GM21526 (cell line): ENCODE measurements at regions not wholly inside any gene's neighbourhood (a gene's known extent, or its start where the extent isn't known, plus 50 kb on each side); places are given as distances from the start of the nearest gene placed in this dataset.

ENCODE experiments used
- ATAC-seq: cut with Tn5 transposase; IDR thresholded peaks from one replicate; pipeline ENCODE4 v1.9.1; 2021; ENCODE audit warnings: moderate library complexity; ENCODE audit not compliant: unreplicated experiment, low FRiP score

DNA sequence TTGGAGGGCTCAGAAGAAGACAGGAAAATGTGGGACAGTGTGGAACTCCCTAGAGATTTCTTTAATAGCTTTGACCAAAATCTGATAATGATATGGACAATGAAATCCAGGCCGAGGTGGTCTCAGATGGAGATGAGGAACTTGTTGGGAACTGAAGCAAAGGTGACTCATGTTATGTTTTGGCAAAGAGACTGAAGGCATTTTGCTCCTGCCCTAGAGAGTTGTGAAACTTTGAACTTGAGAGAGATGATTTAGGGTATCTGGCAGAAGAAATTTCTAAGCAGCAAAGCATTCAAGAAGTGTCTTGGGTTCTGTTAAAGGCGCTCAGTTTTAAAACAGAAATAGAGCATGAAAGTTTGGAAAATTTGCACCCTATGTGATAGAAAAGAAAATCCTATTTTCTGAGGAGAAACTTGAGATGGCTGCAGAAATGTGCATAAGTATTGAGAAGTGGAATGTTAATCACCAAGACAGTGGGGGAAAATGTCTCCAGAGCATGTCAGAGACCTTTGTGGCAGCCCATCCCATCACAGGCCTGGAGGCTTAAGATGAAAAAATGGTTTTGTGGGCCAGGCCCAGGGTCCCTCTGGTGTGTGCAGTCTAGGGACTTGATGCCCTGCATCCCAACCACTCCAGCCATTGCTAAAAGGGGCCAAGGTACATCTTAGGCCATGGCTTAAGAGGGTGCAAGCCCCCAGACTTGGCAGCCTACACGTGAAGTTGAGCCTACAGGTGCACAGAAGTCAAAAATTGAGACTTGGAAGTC, 463.7 kb upstream of the TLE4 start:
- ATAC-seq = no peak

DNA sequence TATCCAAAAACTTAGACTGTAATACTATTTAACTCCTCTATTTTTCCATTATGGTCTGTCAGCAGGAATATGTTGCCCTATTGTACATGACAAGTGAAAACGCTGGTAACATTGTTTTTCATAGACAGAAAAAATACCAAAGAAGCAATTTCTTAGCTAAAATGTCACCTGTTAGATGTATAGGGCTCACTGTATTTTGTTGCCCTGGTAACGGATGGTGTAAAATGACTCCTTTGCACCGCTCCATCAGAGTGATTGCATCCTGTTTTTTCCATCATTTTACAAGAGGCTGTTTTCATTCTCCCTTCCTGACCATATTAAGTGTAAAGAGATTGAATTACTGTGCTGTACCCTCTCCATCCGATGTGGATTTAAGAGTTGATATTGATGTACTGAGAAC, 460.1 kb upstream of the TLE4 start:
- ATAC-seq = no peak

DNA sequence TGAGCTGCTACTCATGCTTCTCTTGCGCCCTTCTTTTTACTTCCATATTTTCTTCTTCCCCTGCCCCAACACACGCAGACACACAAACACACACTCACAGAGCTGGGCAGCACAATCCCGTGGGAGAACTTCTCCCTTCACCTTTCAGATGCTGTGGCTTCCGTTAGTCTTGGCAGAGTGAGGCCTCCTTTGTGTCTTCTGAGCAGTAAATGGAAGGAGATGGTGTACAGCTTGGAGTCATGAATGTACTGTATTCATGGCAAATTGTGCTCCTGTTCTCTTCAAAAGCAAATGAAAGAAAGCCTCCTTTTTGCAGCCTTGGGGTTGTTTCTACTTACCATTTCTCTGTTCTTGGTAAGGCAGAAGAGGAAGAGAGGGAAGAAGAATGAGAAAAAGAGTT, 456.6 kb upstream of the TLE4 start:
- ATAC-seq = no peak

DNA sequence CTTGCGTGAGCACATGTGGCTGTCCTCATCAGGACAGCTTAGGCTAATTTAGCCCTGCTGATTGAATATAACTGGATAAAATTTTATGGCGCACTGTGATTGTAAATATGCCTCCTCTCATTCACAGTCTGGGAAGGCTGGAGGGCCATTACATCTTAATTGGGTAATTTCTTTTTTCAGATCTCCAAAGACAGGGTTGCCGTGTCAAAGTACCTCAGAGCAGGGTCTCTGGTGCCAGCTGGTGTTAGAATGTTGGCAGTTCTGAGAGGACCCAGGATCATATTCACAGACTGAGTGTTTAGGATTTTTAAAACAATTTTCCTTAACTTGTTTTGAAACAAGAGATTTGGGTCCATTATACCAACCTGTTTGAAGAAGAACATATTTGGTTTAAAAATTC, 455.7 kb upstream of the TLE4 start:
- ATAC-seq = no peak

DNA sequence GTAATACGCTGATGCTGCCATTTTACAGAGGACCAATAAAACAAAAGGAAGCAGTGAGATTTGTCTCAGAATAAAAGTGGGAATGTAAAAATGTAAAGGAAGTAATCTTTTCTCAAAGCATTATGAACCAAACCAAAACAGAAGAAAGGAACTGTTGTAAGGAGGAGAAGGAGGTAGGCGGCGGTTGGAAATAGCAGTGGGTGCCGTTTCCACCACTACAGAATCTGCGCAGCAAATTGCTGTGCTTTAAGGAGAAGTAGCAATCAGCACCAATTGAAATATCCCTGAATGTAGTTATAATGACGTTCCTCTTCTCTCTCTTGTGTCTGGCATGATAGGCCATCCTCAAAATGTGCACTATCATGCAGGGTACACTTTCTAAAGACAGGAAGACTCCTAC, 455.1 kb upstream of the TLE4 start:
- no peak for ATAC-seq

DNA sequence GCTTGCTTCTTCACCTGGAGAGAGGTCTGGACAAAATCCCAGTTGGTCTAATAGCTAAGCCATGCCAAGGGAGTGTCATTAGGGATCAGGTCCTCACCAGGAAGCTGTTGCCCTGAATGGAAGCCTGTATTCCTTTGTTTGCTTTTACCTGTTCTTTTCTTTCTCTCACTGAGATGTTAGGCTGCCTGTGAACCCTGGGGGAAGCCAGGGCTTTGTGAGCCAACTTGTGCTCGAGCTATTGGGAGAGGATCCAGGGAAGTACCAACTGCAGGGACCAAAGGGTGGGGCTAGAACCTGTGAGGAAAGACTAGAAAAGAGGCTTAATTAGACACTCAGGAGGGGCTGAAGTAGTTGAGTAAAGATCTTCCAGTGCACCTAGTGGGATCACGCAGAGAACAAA, 451.2 kb upstream of the TLE4 start:
- ATAC-seq = no peak

DNA sequence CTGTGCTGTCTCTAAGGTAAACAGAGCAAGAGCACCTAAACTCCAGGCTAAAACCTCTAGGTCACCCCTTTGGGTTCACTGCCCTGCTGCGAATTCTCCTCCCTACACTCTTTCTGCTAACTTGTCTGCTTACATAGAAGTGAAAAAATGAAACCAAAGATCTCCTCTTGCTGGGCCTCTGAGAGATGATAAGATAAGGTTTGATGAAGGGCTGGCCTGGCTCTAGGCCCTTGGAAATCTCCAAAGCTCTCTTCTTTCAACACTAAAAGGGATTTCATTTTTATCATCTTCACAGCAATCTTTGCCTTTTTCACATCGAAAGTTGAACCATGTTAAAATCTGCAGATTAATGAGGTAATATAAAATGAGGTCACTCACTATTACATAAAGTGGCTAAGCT, 450.8 kb upstream of the TLE4 start:
- no peak for ATAC-seq

DNA sequence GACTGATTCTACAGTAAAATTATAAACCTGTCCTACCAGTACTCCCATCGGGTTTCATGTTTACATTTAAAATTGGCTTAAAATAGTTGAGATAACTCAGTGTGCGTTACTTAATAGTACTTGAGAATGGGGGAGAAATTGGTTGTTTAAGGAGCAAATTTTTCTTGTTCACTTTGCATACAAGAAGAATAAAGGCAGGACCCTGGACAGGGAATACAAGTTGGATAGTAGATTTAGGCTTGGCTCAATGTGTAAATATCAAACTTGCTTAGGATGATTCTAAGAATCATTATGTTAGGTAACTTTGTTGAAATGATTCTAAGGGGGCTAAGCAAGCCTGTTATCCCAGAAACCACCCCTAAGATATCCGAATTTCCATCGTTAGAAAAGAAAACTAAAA, 448.4 kb upstream of the TLE4 start:
- ATAC-seq = no peak

DNA sequence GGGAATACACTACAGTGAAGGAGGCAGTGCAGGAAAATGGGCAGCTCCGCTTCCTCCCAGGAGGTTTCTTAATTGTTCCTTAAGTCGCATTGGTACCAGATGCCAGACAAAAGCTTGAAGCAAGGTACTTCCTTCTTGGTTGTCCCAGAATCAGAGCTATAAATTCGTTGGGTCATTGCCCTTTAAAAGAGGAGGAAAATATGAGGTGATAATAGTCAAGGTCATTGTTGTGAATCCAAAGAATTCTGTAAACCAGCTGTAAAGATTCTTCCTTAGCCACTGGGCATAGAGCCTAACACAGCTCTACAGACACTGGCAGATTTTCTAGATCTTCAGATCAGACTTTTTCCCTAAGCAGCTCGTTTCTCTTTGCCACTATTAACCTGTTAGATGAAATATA, 444.1 kb upstream of the TLE4 start:
- no peak for ATAC-seq

DNA sequence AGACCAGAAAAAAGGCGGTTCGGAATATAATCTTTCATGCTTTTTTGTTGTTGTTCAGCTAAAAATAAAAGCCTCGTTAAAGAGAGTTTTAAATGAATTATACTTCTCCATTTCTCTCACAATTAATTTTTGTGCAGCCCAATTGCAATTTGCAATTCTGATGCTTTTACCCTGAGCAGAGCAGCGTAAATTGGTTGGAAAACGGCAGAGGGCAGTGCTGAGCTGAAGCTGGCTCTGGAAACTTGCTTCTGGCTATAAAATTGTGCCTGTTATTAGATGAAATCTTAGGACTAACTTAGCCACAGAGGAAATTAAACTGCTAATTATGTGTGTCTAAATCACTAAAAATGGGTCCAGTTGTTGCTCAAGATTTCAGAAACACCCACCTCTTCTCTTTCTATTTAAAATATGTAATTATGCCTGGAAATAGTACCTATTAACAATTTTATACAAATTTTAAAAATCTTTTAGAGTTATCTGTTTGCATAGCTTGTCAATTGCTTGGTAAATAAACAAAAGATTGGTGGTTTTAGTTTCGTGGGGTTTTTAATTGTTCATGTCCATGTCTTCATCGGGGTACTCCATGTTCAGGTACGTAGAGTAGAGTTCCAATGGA, 441.8 kb upstream of the TLE4 start:
- no peak for ATAC-seq

DNA sequence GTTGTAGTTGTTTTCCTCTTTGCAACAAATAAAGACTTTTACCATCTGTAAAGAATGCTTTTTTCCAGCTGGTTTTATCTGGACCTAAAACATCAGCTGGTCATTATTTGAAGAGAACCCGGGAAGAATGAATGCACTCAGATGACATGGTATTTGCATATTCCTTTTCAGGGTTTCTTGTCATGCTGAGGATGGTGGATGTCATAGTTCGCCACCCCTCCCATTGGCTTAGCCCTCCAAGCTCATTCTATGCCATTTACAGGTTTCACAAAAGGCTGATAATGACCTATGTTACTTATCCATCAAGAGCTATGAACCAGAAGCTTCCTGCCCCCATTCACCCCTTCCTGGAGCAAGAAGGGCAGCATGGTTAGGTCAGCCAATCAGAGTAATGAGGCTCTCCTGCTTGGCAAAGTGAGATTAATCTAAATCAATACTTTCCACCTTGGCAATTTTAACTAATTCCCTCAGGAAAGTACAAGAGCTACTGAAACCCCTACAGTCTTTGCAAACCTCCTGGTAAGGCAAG, 440.5 kb upstream of the TLE4 start:
- no peak for ATAC-seq

DNA sequence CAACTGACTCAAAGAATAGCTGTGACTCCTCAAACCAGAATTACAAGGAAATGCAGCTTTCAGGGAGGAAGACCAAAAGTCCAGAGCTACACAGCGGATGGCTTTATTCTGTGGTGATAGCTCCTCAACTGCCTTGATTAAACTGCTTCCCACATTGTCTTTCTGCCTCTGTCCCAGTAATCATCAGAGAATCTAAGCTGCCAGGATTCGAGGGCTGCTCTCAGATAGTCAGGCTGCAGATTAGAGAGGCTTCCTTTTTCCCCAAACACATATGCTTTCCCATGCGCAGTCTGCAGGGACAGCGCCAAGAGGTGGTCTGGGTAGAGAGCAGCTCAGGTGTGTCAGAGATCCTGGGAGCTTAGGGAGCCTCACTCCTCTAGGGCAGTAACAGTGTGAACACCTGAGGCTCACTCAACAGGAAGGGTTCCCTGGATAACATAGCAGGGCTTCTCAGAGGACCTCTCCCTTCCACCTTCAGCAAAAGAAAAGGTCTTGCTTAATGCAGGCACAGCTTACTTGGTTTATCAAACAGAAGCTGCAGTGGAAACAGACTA, 439.9 kb upstream of the TLE4 start:
- ATAC-seq = no peak

DNA sequence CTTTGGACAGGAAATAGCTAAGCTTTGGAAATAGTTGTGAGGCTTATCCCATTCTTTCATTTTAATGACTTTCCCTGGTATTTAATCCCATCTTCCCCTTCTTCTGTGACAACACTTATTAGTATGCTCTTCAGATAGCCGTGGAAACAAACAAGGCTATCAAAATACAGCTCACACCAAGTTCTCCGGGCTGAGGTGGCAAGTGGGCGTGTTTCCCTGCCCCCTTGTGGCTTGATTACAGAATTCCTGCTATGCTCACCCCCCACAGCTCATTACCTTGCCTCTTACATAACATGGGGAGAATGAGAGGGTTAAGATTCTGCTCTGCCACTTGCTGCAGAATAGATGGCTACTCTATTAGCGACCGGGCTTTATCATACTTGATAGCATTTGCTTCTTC, 437.1 kb upstream of the TLE4 start:
- no peak for ATAC-seq

DNA sequence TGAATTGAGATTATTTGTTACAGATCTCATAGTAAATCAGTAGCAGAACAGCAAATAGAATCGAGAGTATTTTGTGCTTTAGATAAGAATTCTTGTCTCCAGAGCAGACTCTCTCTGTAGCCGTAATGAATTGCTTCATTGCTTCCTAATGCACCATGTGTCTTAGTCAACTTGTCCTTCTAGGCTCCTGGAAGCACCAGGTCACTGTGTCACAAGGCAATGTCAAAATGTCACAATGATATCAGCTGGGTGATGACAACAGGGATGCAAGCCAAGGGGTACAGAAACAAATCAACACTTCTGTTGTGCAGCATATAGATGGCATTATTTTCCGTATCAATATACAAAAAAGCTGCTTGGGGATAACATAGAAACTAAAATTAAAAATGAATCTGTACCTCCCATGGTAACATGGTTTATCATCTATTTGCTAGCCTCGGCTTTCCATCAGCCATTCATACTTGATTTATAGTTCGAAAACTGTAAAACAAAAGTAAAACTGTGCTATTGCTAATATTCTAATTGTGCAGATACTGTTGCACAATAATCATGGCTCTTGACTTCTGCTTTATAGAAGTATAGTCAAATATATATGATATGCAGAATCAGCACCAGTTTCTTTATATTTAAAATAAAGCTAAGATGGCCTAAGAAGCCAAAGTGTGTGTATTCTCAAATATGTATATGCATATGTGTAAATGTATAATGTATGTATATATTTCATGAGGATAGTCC, 435.9 kb upstream of the TLE4 start:
- no peak for ATAC-seq

DNA sequence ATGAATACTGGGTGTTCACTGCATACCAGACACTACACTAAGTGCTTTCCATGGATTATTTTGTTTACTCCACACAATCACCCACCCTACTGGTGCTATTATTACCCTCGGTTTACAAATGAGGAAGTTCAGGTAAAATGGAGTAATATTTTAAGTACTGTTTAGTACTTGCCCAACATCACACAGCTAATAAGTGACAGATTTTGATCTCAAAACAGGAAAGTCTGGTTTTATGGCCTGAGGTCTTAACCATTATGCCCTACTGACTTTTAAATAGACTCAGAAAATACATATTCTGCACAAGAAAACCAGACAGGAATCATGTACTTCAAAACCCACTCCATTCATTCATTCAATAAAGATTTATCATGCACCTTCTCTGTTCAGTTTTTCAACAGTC, 431.0 kb upstream of the TLE4 start:
- no peak for ATAC-seq

DNA sequence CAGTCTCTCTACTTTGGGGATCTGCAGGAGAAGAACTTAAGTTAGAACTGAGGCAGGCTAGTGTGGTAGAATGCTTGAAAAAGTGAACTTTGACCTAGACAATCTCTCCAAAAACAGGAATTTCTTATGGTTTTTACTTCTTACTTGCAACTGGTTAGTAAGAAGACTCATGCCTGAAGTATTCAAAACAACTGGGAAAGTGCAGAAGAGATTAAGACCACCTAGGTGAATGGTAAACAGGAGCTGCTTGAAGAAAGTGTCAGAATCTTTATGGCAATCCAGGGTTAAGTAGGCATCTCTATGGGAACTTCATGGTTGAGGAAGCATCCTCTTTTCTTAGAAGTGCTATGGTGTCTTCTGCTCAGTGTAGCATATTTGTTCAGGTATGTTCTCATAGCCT, 428.6 kb upstream of the TLE4 start:
- ATAC-seq = no peak

DNA sequence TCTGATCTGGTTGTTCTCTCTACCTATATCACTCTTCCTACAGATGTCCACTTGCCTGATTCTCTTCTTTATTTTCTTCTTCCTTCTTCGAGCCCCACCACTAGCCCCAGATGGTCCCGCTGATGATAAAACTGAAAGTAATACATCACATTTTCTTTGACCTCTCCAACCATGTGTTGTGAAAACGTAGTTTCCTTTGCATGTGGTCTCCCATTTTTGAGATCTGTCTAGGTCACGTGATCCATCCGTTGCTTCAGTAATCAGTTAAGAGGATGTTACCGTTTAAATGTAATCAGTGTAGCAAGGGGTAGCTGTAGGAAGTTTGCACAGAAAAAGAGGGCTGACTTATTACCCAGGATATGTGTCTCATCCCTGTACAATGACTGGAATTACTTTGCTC, 426.3 kb upstream of the TLE4 start:
- ATAC-seq = no peak

DNA sequence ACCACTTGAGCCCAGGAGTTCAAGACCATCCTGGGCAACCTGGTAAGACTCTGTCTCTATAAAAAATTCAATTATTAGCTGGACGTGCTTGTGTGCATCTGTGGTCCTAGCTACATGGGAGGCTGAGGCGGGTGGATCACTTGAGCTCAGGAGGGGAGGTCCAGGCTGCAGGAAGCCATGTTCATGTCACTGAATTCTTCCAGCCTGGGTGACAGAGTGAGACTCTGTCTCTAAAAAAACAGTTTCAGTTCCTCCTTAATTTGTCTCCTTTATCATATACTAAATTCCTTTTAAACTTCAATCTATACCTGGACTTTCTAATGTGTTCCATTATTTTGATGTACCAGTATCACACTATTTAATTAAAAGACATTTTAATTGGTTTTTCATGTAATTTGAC, 422.2 kb upstream of the TLE4 start:
- ATAC-seq = no peak

DNA sequence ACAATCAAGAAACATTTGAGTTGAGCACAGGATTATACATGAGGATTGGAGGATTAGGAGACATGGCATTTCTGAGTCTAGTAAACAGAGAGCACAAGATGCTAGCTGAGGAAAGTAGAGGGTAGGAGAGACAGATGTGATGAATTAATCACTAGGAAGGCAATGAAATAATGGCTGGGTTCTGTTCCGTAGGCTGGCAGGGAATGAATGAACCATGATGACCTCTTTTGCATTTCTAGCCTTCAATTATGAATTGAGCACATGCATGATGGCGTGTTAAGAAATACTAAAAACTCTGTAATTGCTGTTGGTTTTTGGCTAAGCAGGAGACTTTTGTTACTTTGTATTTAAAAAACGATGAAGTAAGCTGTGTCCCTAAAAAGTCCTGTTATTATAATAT, 420.0 kb upstream of the TLE4 start:
- no peak for ATAC-seq

DNA sequence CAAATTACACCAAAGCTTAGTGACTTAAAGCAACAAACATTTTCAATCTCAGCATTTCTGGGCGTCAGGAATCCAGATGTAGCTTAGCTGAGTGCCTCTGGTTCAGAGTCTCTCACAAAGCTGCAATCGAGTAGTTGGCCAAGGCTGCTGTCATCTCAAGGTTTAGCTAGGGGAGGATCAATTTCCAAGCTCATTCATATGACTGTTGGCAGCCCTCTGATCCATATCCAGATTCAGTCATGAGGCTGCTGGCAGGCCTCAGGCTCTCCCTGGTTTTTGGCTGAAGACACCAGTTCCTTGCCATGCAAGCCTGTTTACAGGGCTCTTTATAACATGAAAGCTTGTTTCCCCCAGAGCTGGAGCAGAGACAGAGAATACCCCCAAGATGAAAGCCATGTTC, 419.5 kb upstream of the TLE4 start:
- no peak for ATAC-seq

DNA sequence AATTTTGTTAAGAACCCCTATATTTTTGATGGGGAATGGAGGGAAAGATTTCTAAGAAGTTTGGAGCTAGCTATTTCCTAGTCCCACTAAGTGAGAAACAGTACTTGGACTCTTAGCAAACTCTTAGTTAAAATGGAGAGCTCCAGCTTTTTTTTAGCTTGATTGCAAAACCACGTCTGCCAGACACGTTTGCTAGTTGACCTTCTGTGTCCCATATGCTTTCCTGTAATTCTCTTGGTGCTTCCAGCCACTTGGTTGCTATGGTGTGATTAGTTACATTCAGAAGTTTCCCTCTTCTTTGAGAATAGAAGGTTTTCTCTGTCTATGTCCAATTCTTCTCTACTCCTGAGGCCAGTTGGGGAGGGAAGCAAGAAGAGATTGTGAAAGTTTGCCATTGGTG, 417.0 kb upstream of the TLE4 start:
- ATAC-seq = no peak
